ENCODE measurements at regions not wholly inside any gene's neighbourhood (a gene's known extent, or its start where the extent isn't known, plus 50 kb on each side); places are given as distances from the start of the nearest gene placed in this dataset.

GRCh38 chr6:29999416-29999815 lies 57.1 kb downstream of the HLA-A start:
- Histone ChIP-seq H3K27me3 (replicated peaks) (peaks cover 2% of the 10 kb centered on the region), H3K27ac (no peak overlapping the region), H3K4me3 (ENCODE audit: low read depth, low read length) (no peak overlapping the region), H3K36me3 (replicated peaks) (no peaks in the 10 kb centered on the region)
- in situ Hi-C loops (cut with HindIII; ENCODE audit: low pct_ligation_motif_present, low sequenced_read_pairs) = no loop called here
- DNase-seq = no peak
- no peak for TF ChIP-seq CTCF (IDR thresholded peaks at IDR 0.05; ENCODE audit: low read depth, low read length, missing control alignments)

GRCh38 chr6:30000156-30000791 lies 57.9 kb downstream of the HLA-A start:
- no peak overlapping the region for H3K27ac ChIP-seq
- in situ Hi-C loops (cut with HindIII; ENCODE audit: low pct_ligation_motif_present, low sequenced_read_pairs) = no loop called here
- H3K36me3 ChIP-seq (replicated peaks) = no peaks in the 10 kb centered on the region

GRCh38 chr6:30002871-30003270 lies 58.2 kb upstream of the POLR1H start:
- Histone ChIP-seq H3K4me3 (ENCODE audit: low read depth, low read length) (no peak overlapping the region), H3K36me3 (replicated peaks) (no peaks in the 10 kb centered on the region), H3K27me3 (replicated peaks) (peaks cover 24% of the 10 kb centered on the region), H3K27ac (no peak overlapping the region)
- peak; percentile 7 for DNase-seq
- no peak for TF ChIP-seq CTCF (IDR thresholded peaks at IDR 0.05; ENCODE audit: low read depth, low read length, missing control alignments)
- in situ Hi-C loops (cut with HindIII; ENCODE audit: low pct_ligation_motif_present, low sequenced_read_pairs) = no loop called here

More at GRCh38 chr6:30000156-30000791, 57.9 kb downstream of the HLA-A start:
- no peak for DNase-seq
- TF ChIP-seq CTCF (IDR thresholded peaks at IDR 0.05; ENCODE audit: low read depth, low read length, missing control alignments) = no peak
- no peak overlapping the region for H3K4me3 ChIP-seq (ENCODE audit: low read depth, low read length)
- H3K27me3 ChIP-seq (replicated peaks) = peaks cover 3% of the 10 kb centered on the region

GRCh38 chr6:30005482-30005881 lies 55.6 kb upstream of the POLR1H start:
- Histone ChIP-seq H3K4me3 (ENCODE audit: low read depth, low read length) (no peak overlapping the region), H3K36me3 (replicated peaks) (no peaks in the 10 kb centered on the region), H3K27me3 (replicated peaks) (peaks cover 27% of the 10 kb centered on the region), H3K27ac (no peak overlapping the region)
- in situ Hi-C loops (cut with HindIII; ENCODE audit: low pct_ligation_motif_present, low sequenced_read_pairs) = no loop called here
- DNase-seq = no peak
- TF ChIP-seq CTCF (IDR thresholded peaks at IDR 0.05; ENCODE audit: low read depth, low read length, missing control alignments) = no peak

GRCh38 chr6:30006170-30007131 lies 54.6 kb upstream of the POLR1H start:
- no peak overlapping the region for H3K27ac ChIP-seq
- H3K27me3 ChIP-seq (replicated peaks) = peaks cover 27% of the 10 kb centered on the region
- TF ChIP-seq CTCF (IDR thresholded peaks at IDR 0.05; ENCODE audit: low read depth, low read length, missing control alignments) = no peak
- H3K4me3 ChIP-seq (ENCODE audit: low read depth, low read length) = peak overlapping the region; percentile 29
- no peak for DNase-seq
- in situ Hi-C loops (cut with HindIII; ENCODE audit: low pct_ligation_motif_present, low sequenced_read_pairs) = no loop called here
- H3K36me3 ChIP-seq (replicated peaks) = no peaks in the 10 kb centered on the region

Measured in brain microvascular endothelial cell (primary cell).